ENCODE measurements at regions not wholly inside any gene's neighbourhood (a gene's known extent, or its start where the extent isn't known, plus 50 kb on each side); places are given as distances from the start of the nearest gene placed in this dataset.

- no peak for DNase-seq
- TF ChIP-seq POLR2A (IDR thresholded peaks at IDR 0.05; ENCODE audit: low read length) (no peak), GATA1 (IDR thresholded peaks at IDR 0.05; ENCODE audit: low read depth, low read length) (no peak)
Measured at GRCh38 chr4:33283818-33284217, 2563.6 kb downstream of the PCDH7 start.

GRCh38 chr4:33296876-33297455 lies 2576.8 kb downstream of the PCDH7 start:
- DNase-seq = no peak
- TF ChIP-seq POLR2A (IDR thresholded peaks at IDR 0.05; ENCODE audit: low read length) (no peak), GATA1 (IDR thresholded peaks at IDR 0.05; ENCODE audit: low read depth, low read length) (no peak)

- DNase-seq = no peak
- TF ChIP-seq GATA1 (IDR thresholded peaks at IDR 0.05; ENCODE audit: low read depth, low read length) (no peak), POLR2A (IDR thresholded peaks at IDR 0.05; ENCODE audit: low read length) (no peak)
Measured at GRCh38 chr4:33302321-33302720, 2582.2 kb downstream of the PCDH7 start.

- no peak for DNase-seq
- TF ChIP-seq POLR2A (IDR thresholded peaks at IDR 0.05; ENCODE audit: low read length) = no peak
- TF ChIP-seq GATA1 (IDR thresholded peaks at IDR 0.05; ENCODE audit: low read depth, low read length) = no peak
Measured at GRCh38 chr4:33306131-33306530, 2586.0 kb downstream of the PCDH7 start.

- DNase-seq = no peak
- TF ChIP-seq GATA1 (IDR thresholded peaks at IDR 0.05; ENCODE audit: low read depth, low read length) (no peak), POLR2A (IDR thresholded peaks at IDR 0.05; ENCODE audit: low read length) (no peak)
Measured at GRCh38 chr4:33316033-33316432, 2595.9 kb downstream of the PCDH7 start.

- no peak for DNase-seq
- no peak for TF ChIP-seq GATA1 (IDR thresholded peaks at IDR 0.05; ENCODE audit: low read depth, low read length)
- no peak for TF ChIP-seq POLR2A (IDR thresholded peaks at IDR 0.05; ENCODE audit: low read length)
Measured at GRCh38 chr4:33316578-33316977, 2596.4 kb downstream of the PCDH7 start.

- DNase-seq = no peak
- TF ChIP-seq POLR2A (IDR thresholded peaks at IDR 0.05; ENCODE audit: low read length) (no peak), GATA1 (IDR thresholded peaks at IDR 0.05; ENCODE audit: low read depth, low read length) (no peak)
Measured at GRCh38 chr4:33323393-33323792, 2603.2 kb downstream of the PCDH7 start.

- no peak for DNase-seq
- TF ChIP-seq GATA1 (IDR thresholded peaks at IDR 0.05; ENCODE audit: low read depth, low read length) (no peak), POLR2A (IDR thresholded peaks at IDR 0.05; ENCODE audit: low read length) (no peak)
Measured at GRCh38 chr4:33334416-33334815, 2614.2 kb downstream of the PCDH7 start.

GRCh38 chr4:33339762-33340161 lies 2619.6 kb downstream of the PCDH7 start:
- DNase-seq = no peak
- TF ChIP-seq POLR2A (IDR thresholded peaks at IDR 0.05; ENCODE audit: low read length) = no peak
- no peak for TF ChIP-seq GATA1 (IDR thresholded peaks at IDR 0.05; ENCODE audit: low read depth, low read length)

- DNase-seq = no peak
- no peak for TF ChIP-seq POLR2A (IDR thresholded peaks at IDR 0.05; ENCODE audit: low read length)
Measured at GRCh38 chr4:33340168-33340567, 2620.0 kb downstream of the PCDH7 start.

GRCh38 chr4:33349376-33349775 lies 2629.2 kb downstream of the PCDH7 start:
- DNase-seq = no peak
- TF ChIP-seq POLR2A (IDR thresholded peaks at IDR 0.05; ENCODE audit: low read length) = no peak
- TF ChIP-seq GATA1 (IDR thresholded peaks at IDR 0.05; ENCODE audit: low read depth, low read length) = no peak

- no peak for DNase-seq
- TF ChIP-seq GATA1 (IDR thresholded peaks at IDR 0.05; ENCODE audit: low read depth, low read length) (no peak), POLR2A (IDR thresholded peaks at IDR 0.05; ENCODE audit: low read length) (no peak)
Measured at GRCh38 chr4:33357121-33357520, 2637.0 kb downstream of the PCDH7 start.

- no peak for DNase-seq
- no peak for TF ChIP-seq GATA1 (IDR thresholded peaks at IDR 0.05; ENCODE audit: low read depth, low read length)
- no peak for TF ChIP-seq POLR2A (IDR thresholded peaks at IDR 0.05; ENCODE audit: low read length)
Measured at GRCh38 chr4:33369446-33369845, 2649.3 kb downstream of the PCDH7 start.

GRCh38 chr4:33381816-33382215 lies 2661.6 kb downstream of the PCDH7 start:
- no peak for TF ChIP-seq GATA1 (IDR thresholded peaks at IDR 0.05; ENCODE audit: low read depth, low read length)
- TF ChIP-seq POLR2A (IDR thresholded peaks at IDR 0.05; ENCODE audit: low read length) = no peak

GRCh38 chr4:33386764-33387163 lies 2666.6 kb downstream of the PCDH7 start:
- DNase-seq = no peak
- TF ChIP-seq POLR2A (IDR thresholded peaks at IDR 0.05; ENCODE audit: low read length) (no peak), GATA1 (IDR thresholded peaks at IDR 0.05; ENCODE audit: low read depth, low read length) (no peak)

More at GRCh38 chr4:33381816-33382215, 2661.6 kb downstream of the PCDH7 start:
- DNase-seq = no peak

GRCh38 chr4:33390976-33391375 lies 2670.8 kb downstream of the PCDH7 start:
- no peak for DNase-seq
- TF ChIP-seq GATA1 (IDR thresholded peaks at IDR 0.05; ENCODE audit: low read depth, low read length) (no peak), POLR2A (IDR thresholded peaks at IDR 0.05; ENCODE audit: low read length) (no peak)
